Ishikawa (cell line): ENCODE measurements at regions not wholly inside any gene's neighbourhood (a gene's known extent, or its start where the extent isn't known, plus 50 kb on each side); places are given as distances from the start of the nearest gene placed in this dataset.

Experiments
- CEBPB ChIP-seq: IDR thresholded peaks from 2 replicates; pipeline ENCODE4 v1.6.1; 2012
- CREB1 ChIP-seq: IDR thresholded peaks from 2 replicates; pipeline ENCODE4 v1.6.1; 2012; ENCODE audit warnings: low read depth
- EGR1 ChIP-seq: IDR thresholded peaks from 2 replicates; pipeline ENCODE4 v1.6.1; 2012
- EP300 ChIP-seq: IDR thresholded peaks from 2 replicates; pipeline ENCODE4 v1.6.1; 2012; ENCODE audit warnings: borderline replicate concordance
- FOXM1 ChIP-seq: IDR thresholded peaks from 2 replicates; pipeline ENCODE4 v1.6.1; 2012; ENCODE audit warnings: low read depth, borderline replicate concordance
- MAX ChIP-seq: IDR thresholded peaks from 2 replicates; pipeline ENCODE4 v1.6.1; 2012
- NFIC ChIP-seq: IDR thresholded peaks from 2 replicates; pipeline ENCODE4 v1.6.1; 2012
- RAD21 ChIP-seq: IDR thresholded peaks from 2 replicates; pipeline ENCODE4 v1.6.1; 2012; ENCODE audit warnings: low read depth
- REST ChIP-seq: IDR thresholded peaks from 2 replicates; pipeline ENCODE4 v1.6.1; 2012; ENCODE audit warnings: low read depth, mild to moderate bottlenecking
- TAF1 ChIP-seq: IDR thresholded peaks from 2 replicates; pipeline ENCODE4 v1.6.1; 2012; ENCODE audit warnings: low read depth, mild to moderate bottlenecking
- TCF12 ChIP-seq: IDR thresholded peaks from 2 replicates; pipeline ENCODE4 v1.6.1; 2012; ENCODE audit warnings: low read depth
- TEAD4 ChIP-seq: IDR thresholded peaks from 2 replicates; pipeline ENCODE4 v1.6.1; 2012
- USF1 ChIP-seq: IDR thresholded peaks from 2 replicates; pipeline ENCODE4 v1.6.1; 2012
- YY1 ChIP-seq: IDR thresholded peaks from 2 replicates; pipeline ENCODE4 v1.6.1; 2012; ENCODE audit warnings: low read depth
- ZBTB7A ChIP-seq: IDR thresholded peaks from 2 replicates; pipeline ENCODE4 v1.6.1; 2012; ENCODE audit warnings: low read depth

GRCh38 chr1:181170194-181170593 is 81.7 kb downstream of the IER5 start:
- TF ChIP-seq NFIC (no peak), REST (no peak), CREB1 (no peak), TCF12 (no peak), EP300 (no peak), TAF1 (no peak), TEAD4 (no peak), USF1 (no peak), YY1 (no peak), MAX (no peak), EGR1 (no peak), ZBTB7A (no peak), FOXM1 (no peak), CEBPB (no peak), RAD21 (no peak)

DNA sequence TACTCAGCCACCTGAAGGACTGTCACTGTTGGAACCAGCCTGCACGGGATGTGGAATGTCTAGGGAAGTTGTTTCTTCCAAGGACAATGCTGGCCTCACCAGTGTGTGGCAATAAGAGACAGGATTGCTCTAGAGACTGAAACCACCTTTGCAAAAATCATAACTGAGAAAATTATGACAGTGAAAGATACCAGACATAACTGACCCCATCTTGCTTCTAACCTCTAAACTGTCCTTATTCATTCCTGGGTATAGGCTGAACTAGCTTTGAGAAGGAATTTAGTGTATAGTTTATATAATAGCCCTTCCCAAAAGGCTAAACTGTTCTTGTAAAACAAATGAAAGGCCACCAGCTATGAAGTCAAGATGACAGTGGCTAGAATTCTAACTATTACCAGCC is 83.6 kb downstream of the IER5 start:
- TF ChIP-seq TCF12 = no peak
- TF ChIP-seq TAF1 = no peak
- no peak for TF ChIP-seq CREB1
- TF ChIP-seq NFIC = no peak
- TF ChIP-seq FOXM1 = no peak
- no peak for TF ChIP-seq EGR1
- no peak for TF ChIP-seq MAX
- TF ChIP-seq EP300 = no peak
- no peak for TF ChIP-seq USF1
- TF ChIP-seq YY1 = no peak
- no peak for TF ChIP-seq ZBTB7A
- no peak for TF ChIP-seq RAD21
- TF ChIP-seq CEBPB = no peak
- no peak for TF ChIP-seq REST
- TF ChIP-seq TEAD4 = no peak

DNA sequence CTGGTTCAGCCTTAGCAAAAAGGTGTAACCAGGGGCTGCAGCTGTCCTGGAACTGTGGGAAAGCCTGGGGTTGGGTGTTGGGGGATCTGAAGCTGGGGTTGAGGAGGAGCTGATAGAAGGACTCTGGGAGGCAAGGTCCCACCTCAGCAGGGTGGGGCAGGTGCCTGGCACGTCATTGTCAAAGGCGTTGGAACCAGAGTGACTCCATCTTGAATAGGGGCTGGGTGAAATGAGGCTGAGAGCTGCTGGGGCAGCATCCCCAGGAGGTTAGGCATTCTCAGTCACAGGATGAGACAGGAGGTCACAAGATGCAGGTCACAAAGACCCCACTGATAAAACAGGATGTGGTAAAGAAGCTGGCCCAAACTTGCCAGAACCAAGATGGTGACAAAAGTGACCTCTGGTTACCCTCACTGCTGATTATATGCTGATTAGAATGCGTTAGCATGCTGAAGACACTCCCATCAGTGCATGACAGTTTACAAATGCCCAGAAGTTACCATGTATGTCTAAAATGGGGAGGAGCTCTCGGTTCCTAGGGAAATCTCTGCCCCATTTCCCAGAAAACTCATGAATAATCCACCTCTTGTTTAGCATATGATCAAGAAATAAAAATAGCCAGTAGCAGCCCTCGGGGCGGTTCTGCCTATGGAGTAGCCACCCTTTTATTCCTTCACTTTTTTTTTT is 85.4 kb downstream of the IER5 start:
- TF ChIP-seq MAX (no peak), YY1 (no peak), EGR1 (no peak), EP300 (no peak), TAF1 (no peak), REST (no peak), TEAD4 (no peak)

DNA sequence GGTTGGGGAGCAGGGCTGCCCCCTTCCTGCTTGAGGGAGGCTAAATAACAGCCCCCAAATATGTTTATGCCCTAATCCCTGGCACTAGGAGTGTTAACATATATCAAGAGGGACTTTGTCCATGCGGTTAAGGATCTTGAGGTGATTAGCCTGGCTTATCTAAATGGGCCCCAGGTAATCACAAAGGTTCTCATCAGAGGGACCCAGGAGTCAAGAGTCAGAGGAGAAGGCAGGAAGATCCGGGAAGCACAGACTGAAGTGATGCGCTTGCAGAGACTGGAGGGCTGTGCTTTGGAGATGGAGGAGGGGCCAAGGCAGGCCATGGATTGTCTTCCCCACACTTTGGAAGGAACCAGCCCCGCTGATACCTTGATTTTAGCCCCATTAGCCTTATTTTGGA is 86.4 kb downstream of the IER5 start:
- TF ChIP-seq CEBPB (no peak), FOXM1 (no peak), USF1 (no peak), TEAD4 (no peak), TCF12 (no peak), NFIC (no peak), YY1 (no peak), EGR1 (no peak)
